ENCODE measurements at regions not wholly inside any gene's neighbourhood (a gene's known extent, or its start where the extent isn't known, plus 50 kb on each side); places are given as distances from the start of the nearest gene placed in this dataset.

DNA sequence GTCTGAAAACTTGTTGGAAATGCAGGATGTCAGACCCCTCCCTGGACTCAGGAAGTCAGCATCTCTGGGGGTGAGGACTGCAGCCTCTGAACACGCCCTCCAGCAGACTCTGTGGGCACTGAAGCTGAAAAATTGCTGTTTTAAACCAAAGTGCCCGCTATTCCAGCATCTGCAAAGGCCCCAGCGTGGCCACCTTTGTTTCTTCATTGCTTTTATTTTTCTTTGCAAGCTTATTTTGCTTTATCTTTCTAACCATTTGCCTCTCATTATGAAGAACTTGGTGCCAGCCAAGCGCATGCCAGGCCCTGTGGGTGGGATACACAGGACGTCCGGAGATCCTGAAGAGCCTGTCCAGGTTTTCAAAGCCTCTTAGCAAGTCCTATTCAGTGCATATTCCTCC, 203.9 kb upstream of the CST7 start:
- DNase-seq (ENCODE audit: low read depth, low spot score) = no peak
- dilution Hi-C loops (cut with MboI; ENCODE audit: extremely low pct_ligation_motif_present, low sequenced_read_pairs) (no loop called here), intact Hi-C loops (cut with micrococcal nuclease) (no loop called here)
- H3K9me1 ChIP-seq (replicated peaks; ENCODE audit: control insufficient read depth, extremely low read depth, insufficient read depth, low read length) = no peaks in the 10 kb centered on the region
- ChIA-PET POLR2A (no interaction called here), CTCF (no interaction called here)
- H3K9ac ChIP-seq (replicated peaks; ENCODE audit: extremely low read depth, insufficient read depth, low read length) = no peak overlapping the region
- BruUV-seq (replicated peaks) = no TSS peak
- H3K27ac ChIP-seq (ENCODE audit: insufficient read depth, low read depth, low read length) = no peak overlapping the region
- H3K4me1 ChIP-seq (ENCODE audit: control insufficient read depth, extremely low read depth, insufficient read depth, low read length) = no peaks in the 10 kb centered on the region
- no peak overlapping the region for H2AFZ ChIP-seq (ENCODE audit: low read depth, low read length)
- no peaks in the 10 kb centered on the region for H3K9me3 ChIP-seq (replicated peaks; ENCODE audit: control insufficient read depth, insufficient read depth, low read length)
- H3K4me2 ChIP-seq (ENCODE audit: insufficient read depth, low read length) = no peak overlapping the region
- no peaks in the 10 kb centered on the region for H3K79me2 ChIP-seq (ENCODE audit: control insufficient read depth, insufficient read depth, low read length)
- H4K20me1 ChIP-seq (replicated peaks; ENCODE audit: control insufficient read depth, extremely low read depth, insufficient read depth, low read length) = no peaks in the 10 kb centered on the region
- no peak overlapping the region for H3K4me3 ChIP-seq (replicated peaks in 1 of 3; ENCODE audit: insufficient read depth in 1 of 3, low read depth in 1 of 3, low read length in 3 of 3)
- no peaks in the 10 kb centered on the region for H3K36me3 ChIP-seq (ENCODE audit: control insufficient read depth in 2 of 2, extremely low read depth in 1 of 2, insufficient read depth in 2 of 2, low read length in 2 of 2)
- no peaks in the 10 kb centered on the region for H3K27me3 ChIP-seq (ENCODE audit: control insufficient read depth in 2 of 2, insufficient read depth in 2 of 2, low read length in 2 of 2)
- FAIRE-seq = no peak
- TF ChIP-seq POLR2AphosphoS5 (IDR thresholded peaks at IDR 0.05; ENCODE audit: insufficient read depth, low read depth, low read length) (no peak), JUN (IDR thresholded peaks at IDR 0.05; ENCODE audit: borderline replicate concordance, insufficient read depth, insufficient read length, low read depth) (no peak), FOS (IDR thresholded peaks at IDR 0.05; ENCODE audit: borderline replicate concordance, insufficient read depth, low read length) (no peak), GATA2 (IDR thresholded peaks at IDR 0.05; ENCODE audit: insufficient read depth, insufficient read length, low read depth, low read length) (no peak), POLR2A (IDR thresholded peaks at IDR 0.05; ENCODE audit: low read depth, low read length) (no peak), CTCF (IDR thresholded peaks at IDR 0.05; ENCODE audit: extremely low read depth in 1 of 2, insufficient read depth in 1 of 2, low read depth in 1 of 2, low read length in 2 of 2) (no peak), MYC (IDR thresholded peaks at IDR 0.05; ENCODE audit: low read depth, low read length) (no peak)
- TF ChIP-seq, protein P1, sequence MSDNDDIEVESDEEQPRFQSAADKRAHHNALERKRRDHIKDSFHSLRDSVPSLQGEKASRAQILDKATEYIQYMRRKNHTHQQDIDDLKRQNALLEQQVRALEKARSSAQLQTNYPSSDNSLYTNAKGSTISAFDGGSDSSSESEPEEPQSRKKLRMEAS (IDR thresholded peaks at IDR 0.05; ENCODE audit: insufficient read depth, insufficient read length) = no peak

Data from endothelial cell of umbilical vein (primary cell).